ENCODE measurements at regions not wholly inside any gene's neighbourhood (a gene's known extent, or its start where the extent isn't known, plus 50 kb on each side); places are given as distances from the start of the nearest gene placed in this dataset.

GRCh38 chr16:79402920-79403319, 197.6 kb downstream of the MAF start:
- no peak for TF ChIP-seq ZNF710 (CRISPR knock-in tag; IDR thresholded peaks at IDR 0.05; ENCODE audit: borderline replicate concordance)
- no peak for TF ChIP-seq PHF8 (CRISPR knock-in tag; IDR thresholded peaks at IDR 0.05)
- TF ChIP-seq, protein P1, sequence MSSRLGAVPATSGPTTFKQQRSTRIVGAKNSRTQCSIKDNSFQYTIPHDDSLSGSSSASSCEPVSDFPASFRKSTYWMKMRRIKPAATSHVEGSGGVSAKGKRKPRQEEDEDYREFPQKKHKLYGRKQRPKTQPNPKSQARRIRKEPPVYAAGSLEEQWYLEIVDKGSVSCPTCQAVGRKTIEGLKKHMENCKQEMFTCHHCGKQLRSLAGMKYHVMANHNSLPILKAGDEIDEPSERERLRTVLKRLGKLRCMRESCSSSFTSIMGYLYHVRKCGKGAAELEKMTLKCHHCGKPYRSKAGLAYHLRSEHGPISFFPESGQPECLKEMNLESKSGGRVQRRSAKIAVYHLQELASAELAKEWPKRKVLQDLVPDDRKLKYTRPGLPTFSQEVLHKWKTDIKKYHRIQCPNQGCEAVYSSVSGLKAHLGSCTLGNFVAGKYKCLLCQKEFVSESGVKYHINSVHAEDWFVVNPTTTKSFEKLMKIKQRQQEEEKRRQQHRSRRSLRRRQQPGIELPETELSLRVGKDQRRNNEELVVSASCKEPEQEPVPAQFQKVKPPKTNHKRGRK (CRISPR knock-in tag; IDR thresholded peaks at IDR 0.05) = no peak
- TF ChIP-seq ZNF138 (CRISPR knock-in tag; IDR thresholded peaks at IDR 0.05; ENCODE audit: low read depth) = no peak
- no peak for TF ChIP-seq LCORL (IDR thresholded peaks at IDR 0.05)
- TF ChIP-seq LCORL (CRISPR knock-in tag; IDR thresholded peaks at IDR 0.05) = no peak
- no peak for TF ChIP-seq RAD21 (CRISPR knock-in tag; IDR thresholded peaks at IDR 0.05)
- no peak for TF ChIP-seq ZNF749 (CRISPR knock-in tag; IDR thresholded peaks at IDR 0.05; ENCODE audit: borderline replicate concordance)
- no peak for TF ChIP-seq ZNF264 (CRISPR knock-in tag; IDR thresholded peaks at IDR 0.05)
- TF ChIP-seq ZFY (CRISPR knock-in tag; IDR thresholded peaks at IDR 0.05) = no peak
- no peak for TF ChIP-seq CTCF (CRISPR knock-in tag; IDR thresholded peaks at IDR 0.05)
